Mesenchymal stem cell (in vitro differentiated cells and primary cell): ENCODE measurements at regions not wholly inside any gene's neighbourhood (a gene's known extent, or its start where the extent isn't known, plus 50 kb on each side); places are given as distances from the start of the nearest gene placed in this dataset.

ENCODE experiments used
- DNase-seq: peaks from one replicate; pipeline ENCODE4 v3.0.0-alpha.2; 2013
- H2AFZ ChIP-seq: one replicate; pipeline ENCODE4 v1.6.1; 2013; ENCODE audit warnings: low read depth, mild to moderate bottlenecking, control low read depth, inconsistent platforms, low read length, moderate library complexity
- H2AK5ac ChIP-seq: 2 replicates; pipeline ENCODE4 v1.6.1; 2013; ENCODE audit warnings: low read length, moderate library complexity, mild to moderate bottlenecking, inconsistent platforms; ENCODE audit not compliant: severe bottlenecking
- H2BK120ac ChIP-seq: one replicate; pipeline ENCODE4 v1.6.1; 2013; ENCODE audit warnings: low read depth, mild to moderate bottlenecking, inconsistent platforms, low read length, moderate library complexity
- H2BK12ac ChIP-seq, 2 experiments: one replicate each; pipeline ENCODE4 v1.6.1; 2013; ENCODE audit warnings: inconsistent platforms in 2 of 2, low read length in 2 of 2, mild to moderate bottlenecking in 2 of 2, moderate library complexity in 2 of 2, control low read depth in 1 of 2
- H2BK15ac ChIP-seq: one replicate; pipeline ENCODE4 v1.6.1; 2013; ENCODE audit warnings: mild to moderate bottlenecking, low read depth, inconsistent platforms; ENCODE audit not compliant: poor library complexity, severe bottlenecking
- H2BK5ac ChIP-seq: 2 replicates; pipeline ENCODE4 v1.6.1; 2013; ENCODE audit warnings: low read depth, mild to moderate bottlenecking, low read length, control low read depth, inconsistent platforms; ENCODE audit not compliant: poor library complexity, severe bottlenecking
- H3K14ac ChIP-seq, 2 experiments: one replicate each; pipeline ENCODE4 v1.6.1; 2013; ENCODE audit warnings: inconsistent platforms in 2 of 2, low read length in 2 of 2, control low read depth in 1 of 2, mild to moderate bottlenecking in 1 of 2, moderate library complexity in 1 of 2
- H3K18ac ChIP-seq, 2 experiments: one replicate each; pipeline ENCODE4 v1.6.1; 2013; ENCODE audit warnings: inconsistent platforms in 2 of 2, low read length in 2 of 2, control low read depth in 1 of 2, low read depth in 1 of 2, mild to moderate bottlenecking in 1 of 2
- H3K23ac ChIP-seq, 2 experiments: one replicate each; pipeline ENCODE4 v1.6.1; 2013; ENCODE audit warnings: inconsistent platforms in 2 of 2, low read length in 2 of 2, mild to moderate bottlenecking in 2 of 2, moderate library complexity in 2 of 2, control low read depth in 1 of 2
- H3K27ac ChIP-seq: 2 replicates; pipeline ENCODE4 v1.5.1; 2013; ENCODE audit warnings: mild to moderate bottlenecking, moderate library complexity, low read length, control low read depth, inconsistent platforms; ENCODE audit not compliant: poor library complexity, severe bottlenecking
- H3K27me3 ChIP-seq, 2 experiments: 2 replicates each; pipeline versions ENCODE4 v1.6.1 to v1.7.0; 2013; ENCODE audit warnings: low read length in 2 of 2, mild to moderate bottlenecking in 2 of 2, moderate library complexity in 2 of 2, control low read depth in 1 of 2, inconsistent platforms in 1 of 2; ENCODE audit not compliant: control insufficient read depth in 1 of 2, insufficient read depth in 1 of 2
- H3K36me3 ChIP-seq, 2 experiments: 2 replicates each; pipeline versions ENCODE4 v1.6.1 to v1.7.0; 2013; ENCODE audit warnings: low read length in 2 of 2, control low read depth in 1 of 2, inconsistent platforms in 1 of 2, low read depth in 1 of 2, mild to moderate bottlenecking in 1 of 2; ENCODE audit not compliant: insufficient read depth in 2 of 2, control insufficient read depth in 1 of 2
- H3K4ac ChIP-seq, 2 experiments: one replicate each; pipeline ENCODE4 v1.6.1; 2013; ENCODE audit warnings: inconsistent platforms in 2 of 2, low read length in 2 of 2, mild to moderate bottlenecking in 2 of 2, moderate library complexity in 2 of 2, control low read depth in 1 of 2, low read depth in 1 of 2
- H3K4me1 ChIP-seq: 2 replicates; pipeline ENCODE4 v1.6.1; 2013; ENCODE audit warnings: low read depth, low read length, control low read depth; ENCODE audit not compliant: control insufficient read depth, insufficient read depth
- H3K4me2 ChIP-seq: 2 replicates; pipeline ENCODE4 v1.6.1; 2013; ENCODE audit warnings: low read length, mild to moderate bottlenecking, inconsistent platforms; ENCODE audit not compliant: poor library complexity, severe bottlenecking
- H3K4me3 ChIP-seq, 2 experiments: 2 replicates each; pipeline versions ENCODE4 v1.5.1 to v1.7.0; 2013; ENCODE audit warnings: low read length in 2 of 2, mild to moderate bottlenecking in 2 of 2, control low read depth in 1 of 2, low read depth in 1 of 2; ENCODE audit not compliant: insufficient read depth in 1 of 2
- H3K79me1 ChIP-seq: replicated peaks from 2 replicates; pipeline ENCODE4 v1.6.1; 2013; ENCODE audit warnings: mild to moderate bottlenecking, control low read depth, low read length, inconsistent platforms; ENCODE audit not compliant: poor library complexity, severe bottlenecking
- H3K9ac ChIP-seq: 2 replicates; pipeline ENCODE4 v1.7.0; 2013; ENCODE audit warnings: mild to moderate bottlenecking, low read length, moderate library complexity
- H3K9me3 ChIP-seq: 2 replicates; pipeline ENCODE4 v1.7.0; 2013; ENCODE audit warnings: mild to moderate bottlenecking, low read length; ENCODE audit not compliant: control insufficient read depth
- H4K8ac ChIP-seq: one replicate; pipeline ENCODE4 v1.6.1; 2013; ENCODE audit warnings: inconsistent platforms, mild to moderate bottlenecking, low read length, moderate library complexity
- H4K91ac ChIP-seq: one replicate; pipeline ENCODE4 v1.6.1; 2013; ENCODE audit warnings: mild to moderate bottlenecking, low read length, inconsistent platforms
- WGBS: methylation state at CpG from one replicate; pipeline ENCODE4 v1.1.7; 2013; ENCODE audit warnings: mixed read lengths; 5-methylcytosine and 5-hydroxymethylcytosine counted together

DNA sequence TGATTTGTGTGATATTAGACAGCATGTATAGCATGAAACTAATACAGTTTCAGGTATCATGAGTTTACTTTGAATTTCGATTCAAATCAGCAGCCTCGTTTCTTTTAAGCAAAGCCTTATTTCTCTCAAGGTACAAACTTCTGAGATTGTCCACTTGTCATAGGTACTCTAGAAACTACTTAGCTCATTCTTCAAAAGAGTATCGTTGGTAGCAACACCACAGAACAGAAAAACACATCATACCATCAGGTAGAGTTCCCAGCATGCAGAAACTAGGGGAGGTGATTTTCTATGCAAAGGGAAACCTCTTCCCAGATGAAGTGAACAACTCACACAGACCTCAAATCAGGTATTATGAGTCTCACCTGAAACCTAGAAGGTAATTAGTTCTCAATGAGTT lies 237.0 kb upstream of the SOX9 start:
- Histone ChIP-seq H2AK5ac (no peak overlapping the region), H3K4me1 (no peaks in the 10 kb centered on the region), H3K4ac (no peak overlapping the region), H2BK120ac (no peak overlapping the region), H3K18ac (no peak overlapping the region), H3K27me3 (no peaks in the 10 kb centered on the region), H3K23ac (no peak overlapping the region), H3K4me3 (no peak overlapping the region), H3K79me1 (no peaks in the 10 kb centered on the region), H3K36me3 (no peaks in the 10 kb centered on the region), H2BK12ac (no peak overlapping the region), H2BK5ac (no peak overlapping the region), H3K4me2 (no peak overlapping the region), H2BK15ac (no peak overlapping the region), H4K8ac (no peak overlapping the region), H4K91ac (no peak overlapping the region), H3K14ac (no peak overlapping the region), H3K27ac (no peak overlapping the region), H2AFZ (no peak overlapping the region), H3K9me3 (no peaks in the 10 kb centered on the region), H3K9ac (no peak overlapping the region)
- WGBS = 96% methylated on average over 3 of the region's 3 CpGs
- no peak for DNase-seq

DNA sequence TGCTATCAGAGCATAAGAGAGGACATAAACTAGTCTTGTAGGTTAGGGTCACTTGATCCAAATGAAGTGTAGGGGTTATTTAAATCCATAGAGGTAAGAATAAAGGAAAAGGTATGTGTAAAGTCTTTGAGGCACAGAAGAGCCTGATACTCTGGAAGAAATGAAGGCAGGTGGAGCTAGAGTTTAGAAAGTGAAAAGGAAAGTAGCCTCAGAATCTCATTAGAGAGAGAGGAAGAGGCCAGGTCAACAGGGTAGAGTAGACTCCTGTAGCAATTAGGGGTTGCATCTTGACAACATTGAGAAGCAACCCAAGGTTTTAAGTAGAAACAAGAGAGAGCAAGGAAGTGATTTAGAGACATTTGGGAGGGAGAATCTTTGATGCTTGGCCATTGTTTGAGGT lies 235.2 kb upstream of the SOX9 start:
- H3K4ac ChIP-seq = no peak overlapping the region
- H3K18ac ChIP-seq = no peak overlapping the region
- H3K9ac ChIP-seq = no peak overlapping the region
- H3K23ac ChIP-seq = no peak overlapping the region
- no peak overlapping the region for H3K4me3 ChIP-seq
- H4K91ac ChIP-seq = no peak overlapping the region
- no peak overlapping the region for H3K14ac ChIP-seq
- H2BK15ac ChIP-seq = no peak overlapping the region
- H3K27me3 ChIP-seq = peaks cover 0 to 3% of the 10 kb centered on the region in 2 experiments
- no peak for DNase-seq
- no peak overlapping the region for H2AFZ ChIP-seq
- H3K36me3 ChIP-seq = no peaks in the 10 kb centered on the region
- H2BK5ac ChIP-seq = no peak overlapping the region
- no peaks in the 10 kb centered on the region for H3K79me1 ChIP-seq
- no peaks in the 10 kb centered on the region for H3K4me1 ChIP-seq
- no peak overlapping the region for H4K8ac ChIP-seq
- H3K4me2 ChIP-seq = no peak overlapping the region
- no peak overlapping the region for H2AK5ac ChIP-seq
- no peaks in the 10 kb centered on the region for H3K9me3 ChIP-seq
- H2BK12ac ChIP-seq = no peak overlapping the region
- no peak overlapping the region for H2BK120ac ChIP-seq
- H3K27ac ChIP-seq = no peak overlapping the region

DNA sequence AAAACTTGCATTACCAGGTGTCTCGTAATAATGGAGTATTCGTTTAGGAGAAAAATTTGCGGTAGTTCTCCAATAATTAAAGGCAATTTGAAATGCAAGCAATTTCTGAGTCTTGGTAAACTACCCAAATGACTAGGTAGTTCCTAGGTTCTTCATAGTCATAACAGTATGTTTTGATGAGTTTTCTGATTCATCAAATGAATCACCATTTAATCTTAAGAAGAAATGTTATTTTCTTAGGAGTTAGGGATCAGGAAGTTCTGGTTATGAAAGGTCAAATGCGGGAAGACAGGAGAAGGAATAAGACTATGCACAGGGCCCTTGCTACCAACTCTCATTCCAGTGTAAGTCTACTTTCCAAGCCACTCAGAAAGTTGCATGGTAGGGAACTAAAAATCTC lies 221.5 kb upstream of the SOX9 start:
- no peaks in the 10 kb centered on the region for H3K27me3 ChIP-seq
- no peaks in the 10 kb centered on the region for H3K79me1 ChIP-seq
- H2AK5ac ChIP-seq = no peak overlapping the region
- no peak overlapping the region for H3K9ac ChIP-seq
- no peak overlapping the region for H3K14ac ChIP-seq
- H3K18ac ChIP-seq = no peak overlapping the region
- no peak overlapping the region for H3K27ac ChIP-seq
- no peak overlapping the region for H3K23ac ChIP-seq
- H4K8ac ChIP-seq = no peak overlapping the region
- no peak overlapping the region for H4K91ac ChIP-seq
- no peak overlapping the region for H3K4me3 ChIP-seq
- H3K4me2 ChIP-seq = no peak overlapping the region
- no peak overlapping the region for H3K4ac ChIP-seq
- no peak overlapping the region for H2BK5ac ChIP-seq
- no peak overlapping the region for H2BK12ac ChIP-seq
- no peaks in the 10 kb centered on the region for H3K36me3 ChIP-seq
- peaks cover 8% of the 10 kb centered on the region for H3K9me3 ChIP-seq
- no peak overlapping the region for H2AFZ ChIP-seq
- 96% methylated on average over 2 of the region's 4 CpGs for WGBS
- no peak overlapping the region for H2BK15ac ChIP-seq
- DNase-seq = no peak
- no peaks in the 10 kb centered on the region for H3K4me1 ChIP-seq
- H2BK120ac ChIP-seq = no peak overlapping the region

DNA sequence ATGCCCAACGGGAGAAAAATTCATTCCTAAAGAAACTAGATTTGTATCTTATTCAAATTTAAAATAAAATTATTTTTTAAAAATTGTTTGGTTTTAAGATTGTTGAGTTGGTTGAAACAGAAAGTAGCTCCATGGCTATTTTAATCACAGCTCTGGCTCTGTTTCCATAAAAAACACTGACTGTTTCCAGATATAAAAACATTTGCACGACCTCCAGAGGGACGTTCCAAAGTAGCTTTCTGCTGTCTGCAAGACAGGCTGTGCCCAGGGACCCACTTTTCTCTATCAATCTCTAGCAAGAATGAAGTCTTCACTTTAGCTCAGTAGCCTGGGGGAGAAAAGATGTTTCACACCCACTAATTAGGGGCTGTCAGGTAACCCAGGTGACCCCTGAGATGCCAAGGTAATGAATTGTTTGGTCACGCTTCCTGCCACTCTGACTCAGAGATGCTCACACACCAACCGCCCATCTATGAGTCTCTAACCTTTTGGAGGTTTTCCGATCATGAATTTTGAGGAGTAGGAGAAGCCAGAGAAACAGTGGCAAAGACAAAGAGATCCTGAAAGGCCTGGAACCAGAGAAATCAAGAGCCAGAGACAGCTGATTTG lies 220.1 kb upstream of the SOX9 start:
- H2AK5ac ChIP-seq = no peak overlapping the region
- H2BK120ac ChIP-seq = no peak overlapping the region
- H2BK15ac ChIP-seq = no peak overlapping the region
- no peak overlapping the region for H4K8ac ChIP-seq
- H2BK5ac ChIP-seq = no peak overlapping the region
- peak overlapping the region; percentile 28 for H3K27ac ChIP-seq
- H3K36me3 ChIP-seq = no peaks in the 10 kb centered on the region
- H3K4me3 ChIP-seq = no peak overlapping the region
- H4K91ac ChIP-seq = no peak overlapping the region
- no peaks in the 10 kb centered on the region for H3K4me1 ChIP-seq
- H2AFZ ChIP-seq = no peak overlapping the region
- 79% methylated on average over 2 of the region's 6 CpGs for WGBS
- no peak overlapping the region for H2BK12ac ChIP-seq
- no peak overlapping the region for H3K23ac ChIP-seq
- H3K9ac ChIP-seq = no peak overlapping the region
- H3K27me3 ChIP-seq = no peaks in the 10 kb centered on the region
- H3K9me3 ChIP-seq = peaks cover 4% of the 10 kb centered on the region
- no peak overlapping the region for H3K14ac ChIP-seq
- H3K4ac ChIP-seq = no peak overlapping the region
- H3K4me2 ChIP-seq = no peak overlapping the region
- DNase-seq = no peak
- no peak overlapping the region for H3K18ac ChIP-seq
- no peaks in the 10 kb centered on the region for H3K79me1 ChIP-seq
